Activated CD8-positive, alpha-beta T cell treated with anti-CD3 and anti-CD28 coated beads for 36 hours (primary cell): ENCODE measurements at regions not wholly inside any gene's neighbourhood (a gene's known extent, or its start where the extent isn't known, plus 50 kb on each side); places are given as distances from the start of the nearest gene placed in this dataset.

Experiments
- ATAC-seq: fragments of 200-7000 bp; cut with Tn5 transposase; one replicate; pipeline ENCODE4 v1.10.0; 2021; ENCODE audit warnings: mild to moderate bottlenecking, moderate library complexity
- CTCF ChIA-PET: fragments of 350-600 bp; sonication (Branson Sonifier 250); formaldehyde crosslinking; loops from one replicate; lab custom pipeline; 2021; ENCODE audit warnings: antibody characterized with exemption; lab: Charles Lee
- POLR2A ChIA-PET: fragments of 350-600 bp; sonication (Branson Sonifier 250); formaldehyde crosslinking; loops from one replicate; lab custom pipeline; 2021; ENCODE audit warnings: antibody characterized with exemption; lab: Charles Lee
- DNase-seq: peaks from one replicate; pipeline ENCODE4 v3.0.0-alpha.2; 2020
- H3K27ac Mint-ChIP-seq: one replicate; pipeline ENCODE4 v1.8.0; 2021; ENCODE audit warnings: mild to moderate bottlenecking, mixed read lengths
- H3K27me3 Mint-ChIP-seq: one replicate; pipeline ENCODE4 v1.8.0; 2021; ENCODE audit warnings: mixed read lengths
- H3K36me3 Mint-ChIP-seq: one replicate; pipeline ENCODE4 v1.8.0; 2021; ENCODE audit warnings: low read depth, mixed read lengths
- H3K4me1 Mint-ChIP-seq: one replicate; pipeline ENCODE4 v1.8.0; 2021; ENCODE audit warnings: low read depth, mixed read lengths
- H3K4me3 Mint-ChIP-seq: one replicate; pipeline ENCODE4 v1.8.0; 2021; ENCODE audit warnings: mild to moderate bottlenecking, moderate library complexity, mixed read lengths
- H3K9me3 Mint-ChIP-seq: one replicate; pipeline ENCODE4 v1.8.0; 2021; ENCODE audit warnings: mixed read lengths
- CTCF ChIP-seq: fragments of 200-600 bp; IDR thresholded peaks from one replicate; pipeline ENCODE4 v1.8.0; 2022; ENCODE audit warnings: antibody characterized with exemption, mild to moderate bottlenecking
- intact Hi-C: fragments of 100-400 bp; cut with micrococcal nuclease; formaldehyde crosslinking; loops from one replicate; pipeline ENCODE4 v1.10.0; 2022

DNA sequence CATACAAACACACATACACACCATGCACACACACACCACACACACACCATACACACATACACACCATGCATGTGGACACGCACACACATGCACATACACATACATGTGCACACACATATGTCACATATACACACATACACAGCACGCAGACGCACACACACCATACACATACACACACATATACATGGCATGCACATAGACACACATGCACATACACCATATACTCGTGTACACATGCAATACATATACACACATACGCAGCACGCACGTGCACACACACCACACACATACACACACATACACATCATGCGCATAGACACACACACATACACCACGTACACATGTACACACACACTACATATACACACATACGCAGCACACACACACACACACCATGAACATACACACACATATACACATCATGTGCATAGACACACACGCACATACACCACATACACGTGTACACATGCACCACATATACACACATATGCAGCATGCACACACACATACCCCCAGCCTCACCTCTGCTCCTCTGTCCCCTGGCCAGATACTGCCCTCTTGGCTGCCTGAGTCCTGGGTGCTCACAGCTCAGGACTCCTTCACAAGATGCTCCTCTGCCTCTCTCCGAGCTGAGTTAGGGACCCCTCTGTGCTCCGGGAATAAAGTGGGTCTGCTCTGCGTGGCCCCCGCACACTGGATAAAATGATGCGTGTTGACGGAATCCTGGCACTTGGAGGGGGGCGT is 70.9 kb upstream of the ARHGEF7 start:
- ATAC-seq = no peak
- Mint-ChIP-seq H3K27me3 (peaks cover 5% of the 10 kb centered on the region), H3K4me1 (peaks cover 5% of the 10 kb centered on the region), H3K4me3 (no peak overlapping the region), H3K27ac (no peak overlapping the region), H3K9me3 (no peaks in the 10 kb centered on the region), H3K36me3 (no peaks in the 10 kb centered on the region)
- CTCF ChIA-PET = no interaction called here
- intact Hi-C loops = no loop called here
- no peak for TF ChIP-seq CTCF
- no peak for DNase-seq
- POLR2A ChIA-PET = no interaction called here

- ChIA-PET POLR2A (no interaction called here), CTCF (no interaction called here)
- Mint-ChIP-seq H3K4me1 (peaks cover 5% of the 10 kb centered on the region), H3K36me3 (no peaks in the 10 kb centered on the region), H3K4me3 (no peak overlapping the region), H3K9me3 (no peaks in the 10 kb centered on the region), H3K27ac (no peak overlapping the region), H3K27me3 (peaks cover 8% of the 10 kb centered on the region)
- intact Hi-C loops = no loop called here
- DNase-seq = no peak
- no peak for TF ChIP-seq CTCF
- peak; percentile 34 for ATAC-seq
Measured at GRCh38 chr13:111043575-111043982, 71.5 kb upstream of the ARHGEF7 start.

- TF ChIP-seq CTCF = no peak
- POLR2A ChIA-PET = no interaction called here
- H3K27me3 Mint-ChIP-seq = peaks cover 11% of the 10 kb centered on the region
- intact Hi-C loops = no loop called here
- no peaks in the 10 kb centered on the region for H3K9me3 Mint-ChIP-seq
- peaks cover 5% of the 10 kb centered on the region for H3K4me1 Mint-ChIP-seq
- CTCF ChIA-PET = no interaction called here
- DNase-seq = no peak
- H3K36me3 Mint-ChIP-seq = no peaks in the 10 kb centered on the region
- H3K4me3 Mint-ChIP-seq = no peak overlapping the region
- no peak overlapping the region for H3K27ac Mint-ChIP-seq
- ATAC-seq = no peak
Measured at GRCh38 chr13:111042661-111043226, 72.4 kb upstream of the ARHGEF7 start.

GRCh38 chr13:111040830-111041229 is 74.3 kb upstream of the ARHGEF7 start:
- no peak for ATAC-seq
- intact Hi-C loops = no loop called here
- H3K36me3 Mint-ChIP-seq = no peaks in the 10 kb centered on the region
- H3K27ac Mint-ChIP-seq = no peak overlapping the region
- H3K27me3 Mint-ChIP-seq = peaks cover 13% of the 10 kb centered on the region
- no peak overlapping the region for H3K4me3 Mint-ChIP-seq
- ChIA-PET CTCF (no interaction called here), POLR2A (no interaction called here)
- DNase-seq = no peak
- H3K9me3 Mint-ChIP-seq = no peaks in the 10 kb centered on the region
- TF ChIP-seq CTCF = no peak
- H3K4me1 Mint-ChIP-seq = no peaks in the 10 kb centered on the region

GRCh38 chr13:111039735-111040134 is 75.4 kb upstream of the ARHGEF7 start:
- H3K4me3 Mint-ChIP-seq = no peak overlapping the region
- POLR2A ChIA-PET = no interaction called here
- peaks cover 13% of the 10 kb centered on the region for H3K27me3 Mint-ChIP-seq
- no peak overlapping the region for H3K27ac Mint-ChIP-seq
- ATAC-seq (no peak), DNase-seq (no peak)
- H3K4me1 Mint-ChIP-seq = no peaks in the 10 kb centered on the region
- intact Hi-C loops = no loop called here
- no peaks in the 10 kb centered on the region for H3K9me3 Mint-ChIP-seq
- no peaks in the 10 kb centered on the region for H3K36me3 Mint-ChIP-seq
- CTCF ChIA-PET = no interaction called here
- no peak for TF ChIP-seq CTCF
